Right lobe of liver (tissue), 6 donors: ENCODE measurements at regions not wholly inside any gene's neighbourhood (a gene's known extent, or its start where the extent isn't known, plus 50 kb on each side); places are given as distances from the start of the nearest gene placed in this dataset.

Source experiments
- ATAC-seq, 4 donors: fragments of 200-7000 bp; cut with Tn5 transposase; one replicate each; pipeline ENCODE4 v1.9.1; 2020; ENCODE audit warnings: mild to moderate bottlenecking in 4 of 4, moderate library complexity in 4 of 4
- DNase-seq, 3 donors: peaks; one replicate each; pipeline ENCODE4 v3.0.0-alpha.2; 2020
- H3K27ac ChIP-seq, 3 donors: fragments of 200-600 bp; one replicate each; pipeline ENCODE4 v1.8.0; 2022
- H3K27me3 ChIP-seq, 2 donors: fragments of 200-600 bp; one replicate each; pipeline ENCODE4 v1.8.0; 2022
- H3K36me3 ChIP-seq, 4 donors: fragments of 200-600 bp; sonication (generic) in 1 of 4; one replicate each; pipeline versions ENCODE4 v1.5.1 to v1.8.0; 2017 to 2022; ENCODE audit warnings: control low read depth in 1 of 4
- H3K4me1 ChIP-seq, 4 donors: fragments of 200-600 bp; sonication (generic) in 1 of 4; one replicate each; pipeline versions ENCODE4 v1.5.1 to v1.8.0; 2017 to 2022; ENCODE audit warnings: control low read depth in 1 of 4
- H3K4me3 ChIP-seq, 3 donors: fragments of 200-600 bp; one replicate each; pipeline ENCODE4 v1.8.0; 2022
- H3K9me3 ChIP-seq, 4 donors: fragments of 200-600 bp; sonication (generic) in 1 of 4; one replicate each; pipeline versions ENCODE4 v1.5.1 to v1.8.0; 2017 to 2022; ENCODE audit warnings: control low read depth in 1 of 4
- POLR2A ChIP-seq: fragments of 450-650 bp; IDR thresholded peaks from one replicate; pipeline ENCODE4 v1.6.1; 2017; ENCODE audit warnings: antibody characterized with exemption, mild to moderate bottlenecking
- WGBS: methylation state at CpG from one replicate; pipeline ENCODE4 v1.1.6; 2018; ENCODE audit warnings: low coverage, low lambda C conversion rate; ENCODE audit not compliant: insufficient coverage; ENCODE audit errors: missing lambda C conversion rate; 5-methylcytosine and 5-hydroxymethylcytosine counted together
- intact Hi-C, 2 donors: fragments of 100-400 bp; cut with DNase I; formaldehyde crosslinking; loops; one replicate each; pipeline versions ENCODE4 v1.11.2 to v1.14.1; 2022
- TF ChIP-seq, protein P1 (sequence below), 4 donors: fragments of 200-600 bp in 3 of 4; fragments of 450-650 bp in 1 of 4; IDR thresholded peaks; one replicate each; pipeline versions ENCODE4 v1.5.1 to v1.8.0; 2016 to 2022; ENCODE audit warnings: antibody characterized with exemption in 4 of 4, mild to moderate bottlenecking in 2 of 4
- donor health status: DM: no; HTN: yes; CAD: no.
- donor health status: DM: no; HTN: no; CAD: no.
- donor health status: DM: no; HTN: no; CAD: no.
- donor health status: DM: no; HTN: yes; CAD: no.
- donor health status: DM: no; HTN: yes; CAD: no.

DNA sequence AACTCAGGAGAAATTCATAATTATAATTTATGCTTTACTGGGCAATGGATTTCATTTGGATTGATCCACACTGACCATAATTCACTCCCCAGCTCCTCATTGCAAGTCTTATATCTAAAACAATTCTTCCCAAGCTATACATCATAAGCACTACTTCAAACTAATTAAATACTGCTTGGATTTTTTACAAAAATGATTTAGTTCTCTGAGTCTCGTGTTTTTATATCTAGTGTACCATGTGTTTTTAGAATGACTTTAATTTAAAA lies 443.8 kb downstream of the GPAM start:
- TF ChIP-seq POLR2A, result no peak
- TF ChIP-seq, protein P1, sequence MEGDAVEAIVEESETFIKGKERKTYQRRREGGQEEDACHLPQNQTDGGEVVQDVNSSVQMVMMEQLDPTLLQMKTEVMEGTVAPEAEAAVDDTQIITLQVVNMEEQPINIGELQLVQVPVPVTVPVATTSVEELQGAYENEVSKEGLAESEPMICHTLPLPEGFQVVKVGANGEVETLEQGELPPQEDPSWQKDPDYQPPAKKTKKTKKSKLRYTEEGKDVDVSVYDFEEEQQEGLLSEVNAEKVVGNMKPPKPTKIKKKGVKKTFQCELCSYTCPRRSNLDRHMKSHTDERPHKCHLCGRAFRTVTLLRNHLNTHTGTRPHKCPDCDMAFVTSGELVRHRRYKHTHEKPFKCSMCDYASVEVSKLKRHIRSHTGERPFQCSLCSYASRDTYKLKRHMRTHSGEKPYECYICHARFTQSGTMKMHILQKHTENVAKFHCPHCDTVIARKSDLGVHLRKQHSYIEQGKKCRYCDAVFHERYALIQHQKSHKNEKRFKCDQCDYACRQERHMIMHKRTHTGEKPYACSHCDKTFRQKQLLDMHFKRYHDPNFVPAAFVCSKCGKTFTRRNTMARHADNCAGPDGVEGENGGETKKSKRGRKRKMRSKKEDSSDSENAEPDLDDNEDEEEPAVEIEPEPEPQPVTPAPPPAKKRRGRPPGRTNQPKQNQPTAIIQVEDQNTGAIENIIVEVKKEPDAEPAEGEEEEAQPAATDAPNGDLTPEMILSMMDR (IDR thresholded peaks at IDR 0.05), result no peak
- WGBS, result 37% methylated on average over 1 of the region's 1 CpG
- DNase-seq (no peak), ATAC-seq (no peak)
- intact Hi-C loops, result no loop called here
- Histone ChIP-seq H3K9me3 (no peaks in the 10 kb centered on the region), H3K4me1 (no peaks in the 10 kb centered on the region), H3K4me3 (no peak overlapping the region), H3K27ac (no peak overlapping the region), H3K27me3 (no peaks in the 10 kb centered on the region), H3K36me3 (no peaks in the 10 kb centered on the region)

DNA sequence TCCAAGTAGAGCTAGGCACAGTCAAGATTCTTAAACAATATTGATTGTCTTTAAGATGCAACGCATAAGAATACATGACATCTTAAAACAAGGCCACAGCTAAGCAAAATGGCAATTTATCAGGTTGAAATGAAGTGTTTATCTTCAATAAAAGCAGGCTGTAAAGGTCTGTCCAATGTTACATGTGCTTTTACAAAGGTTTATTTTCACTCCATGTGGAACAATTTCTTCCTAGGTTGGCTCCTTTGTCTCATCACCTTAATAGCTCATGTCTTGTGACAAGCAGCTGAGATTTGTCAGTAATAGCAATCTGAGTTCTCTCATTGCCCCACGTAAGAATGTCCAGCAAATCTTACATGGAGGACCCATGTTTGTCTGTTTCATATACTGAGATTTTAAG lies 437.6 kb downstream of the GPAM start:
- H3K9me3 ChIP-seq, result no peaks in the 10 kb centered on the region
- H3K36me3 ChIP-seq, result no peaks in the 10 kb centered on the region
- H3K4me3 ChIP-seq, result no peak overlapping the region
- intact Hi-C loops, result no loop called here
- WGBS, result 54% methylated on average over 2 of the region's 2 CpGs
- no peaks in the 10 kb centered on the region for H3K27me3 ChIP-seq
- no peak overlapping the region for H3K27ac ChIP-seq
- ATAC-seq (no peak), DNase-seq (no peak)
- TF ChIP-seq, protein P1 (IDR thresholded peaks at IDR 0.05), result no peak
- no peak for TF ChIP-seq POLR2A
- no peaks in the 10 kb centered on the region for H3K4me1 ChIP-seq

DNA sequence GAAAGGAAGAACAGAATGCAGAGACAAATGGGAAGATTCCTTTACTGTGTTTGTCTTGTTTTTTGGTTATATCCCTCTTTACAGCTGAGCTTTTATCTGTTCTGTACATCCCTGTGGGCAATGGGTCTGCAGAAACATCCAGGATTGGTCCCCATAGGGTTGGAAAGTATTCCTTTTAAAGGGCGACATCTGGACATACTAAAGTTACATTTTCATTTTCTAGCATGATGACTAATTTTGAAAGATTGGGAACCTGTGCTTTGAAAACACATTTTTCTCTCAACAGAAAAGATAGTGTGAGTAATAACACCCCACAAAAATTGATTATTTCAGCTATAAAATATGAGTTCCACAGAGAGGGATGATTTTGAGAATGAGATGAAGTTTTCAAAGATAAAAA lies 435.8 kb downstream of the GPAM start:
- Histone ChIP-seq H3K4me1 (no peaks in the 10 kb centered on the region), H3K9me3 (no peaks in the 10 kb centered on the region), H3K36me3 (no peaks in the 10 kb centered on the region), H3K4me3 (no peak overlapping the region), H3K27me3 (no peaks in the 10 kb centered on the region), H3K27ac (no peak overlapping the region)
- ATAC-seq, result no peak
- TF ChIP-seq, protein P1 (IDR thresholded peaks at IDR 0.05), result no peak
- no peak for TF ChIP-seq POLR2A
- intact Hi-C loops, result no loop called here
- 82% methylated on average over 1 of the region's 1 CpG for WGBS
- DNase-seq, result no peak

DNA sequence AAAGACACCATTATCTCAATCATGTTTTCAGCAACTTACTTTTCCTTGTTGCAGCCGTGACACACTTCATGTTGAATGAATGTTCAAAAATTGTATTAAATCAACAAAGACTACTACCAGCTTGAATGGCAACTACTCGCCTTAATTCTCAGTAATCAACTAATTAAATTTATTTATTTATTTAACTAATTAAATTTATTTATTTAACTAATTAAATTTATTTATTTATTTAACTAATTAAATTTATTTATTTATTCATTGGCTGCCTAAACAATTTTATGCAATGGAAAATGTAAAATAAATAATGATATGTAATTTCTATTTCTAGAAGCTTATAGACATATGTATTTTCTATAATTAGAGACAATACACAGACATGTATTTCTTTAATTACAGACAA lies 435.4 kb downstream of the GPAM start:
- H3K27ac ChIP-seq, result no peak overlapping the region
- H3K27me3 ChIP-seq, result no peaks in the 10 kb centered on the region
- TF ChIP-seq POLR2A, result no peak
- TF ChIP-seq, protein P1 (IDR thresholded peaks at IDR 0.05), result no peak
- no peaks in the 10 kb centered on the region for H3K4me1 ChIP-seq
- WGBS, result 93% methylated on average over 2 of the region's 2 CpGs
- H3K9me3 ChIP-seq, result no peaks in the 10 kb centered on the region
- intact Hi-C loops, result no loop called here
- no peak for ATAC-seq
- DNase-seq, result no peak
- no peaks in the 10 kb centered on the region for H3K36me3 ChIP-seq
- H3K4me3 ChIP-seq, result no peak overlapping the region

DNA sequence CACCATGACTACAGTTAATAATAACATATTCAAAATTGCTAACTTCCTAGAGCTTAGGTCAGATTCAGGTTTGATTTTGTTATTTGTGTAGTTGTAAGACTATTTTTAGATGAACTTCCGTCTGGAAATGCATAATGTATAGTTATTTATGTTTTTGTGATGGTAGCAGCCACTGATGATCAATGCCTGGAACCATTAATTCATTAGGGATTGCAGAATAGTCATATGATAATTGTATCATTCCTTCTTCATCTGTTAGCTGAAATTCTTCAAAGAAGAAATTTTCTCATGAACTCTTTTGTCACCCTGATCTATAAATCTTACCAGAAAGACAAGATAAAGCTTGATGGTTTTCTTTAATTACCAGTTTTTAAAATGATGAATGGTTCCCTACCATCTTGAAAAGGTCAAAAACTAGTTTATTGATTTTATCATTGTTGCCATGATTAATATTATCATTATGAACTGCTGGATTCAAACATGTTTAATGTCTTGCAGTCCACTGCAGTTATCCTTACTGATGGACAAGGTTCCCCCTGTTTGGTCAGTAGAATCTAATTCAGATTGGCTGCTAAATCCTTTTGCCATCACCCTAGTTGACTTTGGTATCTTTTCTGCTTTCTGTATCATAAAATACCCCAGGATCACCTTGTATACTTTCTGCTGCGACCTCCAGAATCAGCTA lies 433.3 kb downstream of the GPAM start:
- H3K4me1 ChIP-seq, result no peaks in the 10 kb centered on the region
- TF ChIP-seq, protein P1 (IDR thresholded peaks at IDR 0.05), result no peak
- TF ChIP-seq POLR2A, result no peak
- ATAC-seq, result no peak
- H3K27me3 ChIP-seq, result no peaks in the 10 kb centered on the region
- no peaks in the 10 kb centered on the region for H3K9me3 ChIP-seq
- no peak for DNase-seq
- H3K36me3 ChIP-seq, result no peaks in the 10 kb centered on the region
- 33% methylated on average over 2 of the region's 2 CpGs for WGBS
- H3K27ac ChIP-seq, result no peak overlapping the region
- H3K4me3 ChIP-seq, result no peak overlapping the region
- intact Hi-C loops, result loop anchor here in 1 of 2 donors (10.0 kb wide), 1 partner anchor 564 kb away; no protein-coding TSS in a partner anchor
